GM23248 (cell line): ENCODE measurements at regions not wholly inside any gene's neighbourhood (a gene's known extent, or its start where the extent isn't known, plus 50 kb on each side); places are given as distances from the start of the nearest gene placed in this dataset.

Source experiments
- DNase-seq: peaks from one replicate; pipeline ENCODE4 v3.0.0-alpha.2; 2015
- H2AFZ ChIP-seq: fragments of 200-600 bp; sonication (generic); 2 replicates; pipeline ENCODE4 v1.6.1; 2016; ENCODE audit warnings: antibody characterized with exemption
- H3F3A ChIP-seq: fragments of 200-600 bp; sonication (generic); 2 replicates; pipeline ENCODE4 v1.6.1; 2016; ENCODE audit warnings: mild to moderate bottlenecking, antibody characterized with exemption, mixed run types; ENCODE audit not compliant: insufficient read depth
- H3K27ac ChIP-seq: fragments of 200-600 bp; sonication (generic); 2 replicates; pipeline ENCODE4 v1.5.1; 2016; ENCODE audit warnings: mild to moderate bottlenecking
- H3K27me3 ChIP-seq: fragments of 200-600 bp; sonication (generic); replicated peaks from 2 replicates; pipeline ENCODE4 v1.6.1; 2016; ENCODE audit warnings: mild to moderate bottlenecking; ENCODE audit not compliant: insufficient read depth
- H3K36me3 ChIP-seq: fragments of 200-600 bp; sonication (generic); 2 replicates; pipeline ENCODE4 v1.6.1; 2016; ENCODE audit warnings: low read depth, mild to moderate bottlenecking
- H3K4me1 ChIP-seq: fragments of 200-600 bp; sonication (generic); 2 replicates; pipeline ENCODE4 v1.6.1; 2016; ENCODE audit warnings: mild to moderate bottlenecking; ENCODE audit not compliant: insufficient read depth
- H3K4me2 ChIP-seq: fragments of 200-600 bp; sonication (generic); one replicate; pipeline ENCODE4 v1.6.1; 2016; ENCODE audit warnings: mild to moderate bottlenecking; ENCODE audit not compliant: unreplicated experiment
- H3K4me3 ChIP-seq: fragments of 200-600 bp; sonication (generic); 2 replicates; pipeline ENCODE4 v1.5.1; 2016; ENCODE audit warnings: mild to moderate bottlenecking
- H3K79me2 ChIP-seq: fragments of 200-600 bp; sonication (generic); 2 replicates; pipeline ENCODE4 v1.6.1; 2016; ENCODE audit warnings: mild to moderate bottlenecking; ENCODE audit not compliant: insufficient read depth
- H3K9ac ChIP-seq: fragments of 200-600 bp; sonication (generic); 2 replicates; pipeline ENCODE4 v1.6.1; 2016; ENCODE audit warnings: mild to moderate bottlenecking
- H3K9me2 ChIP-seq: fragments of 200-600 bp; sonication (generic); 2 replicates; pipeline ENCODE4 v1.6.1; 2016; ENCODE audit warnings: mixed run types, mild to moderate bottlenecking, moderate library complexity; ENCODE audit not compliant: insufficient read depth
- H3K9me3 ChIP-seq: fragments of 200-600 bp; sonication (generic); one replicate; pipeline ENCODE4 v1.6.1; 2017; ENCODE audit warnings: low read depth
- H4K20me1 ChIP-seq: fragments of 200-600 bp; sonication (generic); 2 replicates; pipeline ENCODE4 v1.6.0; 2016; ENCODE audit not compliant: insufficient read depth
- EZH2 ChIP-seq: fragments of 200-600 bp; sonication (generic); IDR thresholded peaks from 2 replicates; pipeline ENCODE4 v1.6.1; 2018; ENCODE audit warnings: antibody characterized with exemption, mild to moderate bottlenecking; ENCODE audit not compliant: insufficient read depth, poor library complexity, severe bottlenecking
- EZH2phosphoT487 ChIP-seq: fragments of 200-600 bp; sonication (generic); IDR thresholded peaks from 2 replicates; pipeline ENCODE4 v1.6.1; 2018; ENCODE audit warnings: antibody characterized with exemption, moderate library complexity, mild to moderate bottlenecking, low read depth; ENCODE audit not compliant: insufficient read depth
- WGBS, 2 experiments: methylation state at CpG; one replicate each; pipeline ENCODE4 v1.1.6; 2015 to 2017; ENCODE audit warnings: low lambda C conversion rate in 2 of 2, low coverage in 1 of 2; ENCODE audit errors: missing lambda C conversion rate in 2 of 2; 5-methylcytosine and 5-hydroxymethylcytosine counted together
- in situ Hi-C: fragments of 300-500 bp; cut with MboI; formaldehyde crosslinking; loops from 2 replicates; pipeline ENCODE4 v1.15.0; 2020

DNA sequence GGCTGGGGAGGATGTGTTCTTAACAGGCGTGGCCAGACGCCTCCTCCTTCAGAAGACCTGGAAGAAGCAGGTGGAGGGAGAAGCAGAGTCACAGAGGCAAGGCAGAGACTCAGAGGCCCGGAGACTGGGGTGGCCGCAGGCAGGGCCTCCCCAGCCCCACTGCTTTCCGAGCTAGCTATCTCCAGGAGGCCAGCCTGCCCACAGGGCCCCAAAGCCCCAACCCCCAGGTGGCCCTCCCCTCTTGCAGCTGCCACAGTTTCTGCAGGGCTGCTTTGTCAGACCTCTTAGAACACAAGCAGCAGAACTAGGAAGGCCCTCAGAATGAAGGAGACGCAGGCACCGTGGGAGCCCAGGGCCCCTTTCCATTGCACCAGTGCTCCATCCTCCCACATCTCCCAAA lies 69.0 kb upstream of the MLN start:
- Histone ChIP-seq H2AFZ (no peak overlapping the region), H3K79me2 (no peaks in the 10 kb centered on the region), H3K9ac (no peak overlapping the region), H3K9me2 (no peaks in the 10 kb centered on the region), H3K9me3 (no peaks in the 10 kb centered on the region), H3K36me3 (no peaks in the 10 kb centered on the region), H3F3A (no peaks in the 10 kb centered on the region), H3K4me1 (no peaks in the 10 kb centered on the region), H3K4me2 (no peak overlapping the region), H3K27ac (no peak overlapping the region), H3K27me3 (peaks cover 10% of the 10 kb centered on the region; the same call in 1 of the 2 replicates), H4K20me1 (no peaks in the 10 kb centered on the region), H3K4me3 (no peak overlapping the region)
- no peak for DNase-seq
- in situ Hi-C loops: no loop called here
- no peak for TF ChIP-seq EZH2phosphoT487
- no peak for TF ChIP-seq EZH2
- 81 to 83% methylated on average over 7 of the region's 7 CpGs for WGBS, 2 experiments

DNA sequence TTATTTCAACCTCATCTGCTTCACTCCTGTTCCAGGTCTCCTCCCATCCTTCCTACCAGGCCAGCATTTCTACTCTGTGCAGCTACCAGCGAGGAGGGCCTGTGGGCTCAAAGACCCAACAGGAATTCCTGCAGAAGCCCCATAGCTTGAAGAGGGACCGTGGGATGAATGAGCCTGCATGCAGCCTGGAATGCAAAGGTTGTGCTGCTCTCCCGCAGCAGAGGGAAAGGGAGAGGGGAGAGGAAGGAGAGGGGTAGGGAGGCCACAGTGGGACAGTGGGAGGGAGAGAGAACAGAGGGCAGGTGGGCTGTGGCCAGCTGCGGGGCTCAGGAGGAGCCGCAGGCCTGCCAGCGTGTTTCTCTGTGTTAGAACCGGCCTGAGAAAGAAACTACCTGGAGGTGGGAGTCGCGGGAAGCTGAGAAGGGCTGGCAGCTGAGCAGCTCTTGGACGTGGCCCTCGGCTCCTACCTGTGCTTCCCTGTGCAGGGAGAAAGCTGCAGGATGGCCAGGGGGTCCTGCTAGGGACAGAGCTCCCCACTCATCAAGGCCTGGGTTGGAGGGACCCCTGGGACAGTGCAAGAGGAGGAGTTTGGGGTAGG lies 66.1 kb upstream of the MLN start:
- WGBS, 2 experiments: 63 to 68% methylated on average over 10 to 11 of the region's 11 CpGs
- H3K4me3 ChIP-seq: no peak overlapping the region
- no peaks in the 10 kb centered on the region for H3K4me1 ChIP-seq
- no peak for DNase-seq
- H3K9me3 ChIP-seq: no peaks in the 10 kb centered on the region
- H3K79me2 ChIP-seq: no peaks in the 10 kb centered on the region
- in situ Hi-C loops: no loop called here
- H3K36me3 ChIP-seq: no peaks in the 10 kb centered on the region
- no peaks in the 10 kb centered on the region for H4K20me1 ChIP-seq
- H2AFZ ChIP-seq: no peak overlapping the region
- H3K9me2 ChIP-seq: no peaks in the 10 kb centered on the region
- no peak overlapping the region for H3K4me2 ChIP-seq
- TF ChIP-seq EZH2 (no peak), EZH2phosphoT487 (no peak)
- H3F3A ChIP-seq: no peaks in the 10 kb centered on the region
- H3K27ac ChIP-seq: no peak overlapping the region
- H3K9ac ChIP-seq: no peak overlapping the region
- H3K27me3 ChIP-seq: peaks cover 10% of the 10 kb centered on the region; the same call in 1 of the 2 replicates

GRCh38 chr6:33869121-33869520 lies 65.3 kb upstream of the MLN start:
- DNase-seq: no peak
- H4K20me1 ChIP-seq: no peaks in the 10 kb centered on the region
- peaks cover 7% of the 10 kb centered on the region; the same call in 1 of the 2 replicates for H3K27me3 ChIP-seq
- H3K9ac ChIP-seq: no peak overlapping the region
- WGBS, 2 experiments: 73 to 75% methylated on average over 5 of the region's 5 CpGs
- no peak overlapping the region for H2AFZ ChIP-seq
- H3K4me2 ChIP-seq: no peak overlapping the region
- H3K4me3 ChIP-seq: no peak overlapping the region
- H3K36me3 ChIP-seq: no peaks in the 10 kb centered on the region
- no peak for TF ChIP-seq EZH2phosphoT487
- TF ChIP-seq EZH2: no peak
- no peaks in the 10 kb centered on the region for H3K4me1 ChIP-seq
- in situ Hi-C loops: no loop called here
- H3K79me2 ChIP-seq: no peaks in the 10 kb centered on the region
- no peaks in the 10 kb centered on the region for H3K9me2 ChIP-seq
- H3F3A ChIP-seq: no peaks in the 10 kb centered on the region
- H3K27ac ChIP-seq: no peak overlapping the region
- H3K9me3 ChIP-seq: no peaks in the 10 kb centered on the region

- peaks cover 2% of the 10 kb centered on the region; the same call in 1 of the 2 replicates for H3K27me3 ChIP-seq
- no peaks in the 10 kb centered on the region for H3F3A ChIP-seq
- TF ChIP-seq EZH2: no peak
- TF ChIP-seq EZH2phosphoT487: no peak
- H3K79me2 ChIP-seq: no peaks in the 10 kb centered on the region
- no peak overlapping the region for H3K9ac ChIP-seq
- no peak overlapping the region for H3K4me3 ChIP-seq
- in situ Hi-C loops: no loop called here
- H3K9me2 ChIP-seq: no peaks in the 10 kb centered on the region
- H3K27ac ChIP-seq: no peak overlapping the region
- 79 to 89% methylated on average over 3 of the region's 3 CpGs for WGBS, 2 experiments
- no peaks in the 10 kb centered on the region for H4K20me1 ChIP-seq
- no peak for DNase-seq
- H3K4me1 ChIP-seq: no peaks in the 10 kb centered on the region
- no peak overlapping the region for H2AFZ ChIP-seq
- no peaks in the 10 kb centered on the region for H3K9me3 ChIP-seq
- H3K4me2 ChIP-seq: no peak overlapping the region
- H3K36me3 ChIP-seq: no peaks in the 10 kb centered on the region
These were observed 64.3 kb upstream of the MLN start for GRCh38 chr6:33868141-33868540.
